ENCODE measurements at regions not wholly inside any gene's neighbourhood (a gene's known extent, or its start where the extent isn't known, plus 50 kb on each side); places are given as distances from the start of the nearest gene placed in this dataset.

GRCh38 chr2:176468457-176469113, 199.3 kb downstream of the MTX2 start:
- no peak for DNase-seq (ENCODE audit: low read depth)

- DNase-seq (ENCODE audit: low read depth): no peak
Measured at GRCh38 chr2:176470713-176471112, 201.5 kb downstream of the MTX2 start.

- DNase-seq (ENCODE audit: low read depth): no peak
Measured at GRCh38 chr2:176471949-176472348, 202.7 kb downstream of the MTX2 start.

GRCh38 chr2:176473177-176473576, 203.9 kb downstream of the MTX2 start:
- DNase-seq (ENCODE audit: low read depth): peak; percentile 9

- no peak for DNase-seq (ENCODE audit: low read depth)
Measured at GRCh38 chr2:176473851-176474250, 204.6 kb downstream of the MTX2 start.

- DNase-seq (ENCODE audit: low read depth): no peak
Measured at GRCh38 chr2:176477336-176477735, 208.1 kb downstream of the MTX2 start.

GRCh38 chr2:176479961-176480360, 210.7 kb downstream of the MTX2 start:
- DNase-seq (ENCODE audit: low read depth): no peak

GRCh38 chr2:176482107-176482506, 212.9 kb downstream of the MTX2 start:
- DNase-seq (ENCODE audit: low read depth): no peak

GRCh38 chr2:176483476-176483875, 214.2 kb downstream of the MTX2 start:
- no peak for DNase-seq (ENCODE audit: low read depth)

- no peak for DNase-seq (ENCODE audit: low read depth)
Measured at GRCh38 chr2:176483901-176484568, 214.8 kb downstream of the MTX2 start.

- DNase-seq (ENCODE audit: low read depth): no peak
Measured at GRCh38 chr2:176484838-176485237, 215.6 kb downstream of the MTX2 start.

GRCh38 chr2:176488431-176488830, 219.2 kb downstream of the MTX2 start:
- DNase-seq (ENCODE audit: low read depth): no peak

GRCh38 chr2:176490061-176490861, 221.0 kb downstream of the MTX2 start:
- DNase-seq (ENCODE audit: low read depth): no peak

GRCh38 chr2:176491172-176491904, 222.1 kb downstream of the MTX2 start:
- peak; percentile 97 for DNase-seq (ENCODE audit: low read depth)

- no peak for DNase-seq (ENCODE audit: low read depth)
Measured at GRCh38 chr2:176492583-176492982, 223.3 kb downstream of the MTX2 start.

GRCh38 chr2:176493226-176493825, 224.1 kb downstream of the MTX2 start:
- no peak for DNase-seq (ENCODE audit: low read depth)

GRCh38 chr2:176493909-176494308, 224.7 kb downstream of the MTX2 start:
- no peak for DNase-seq (ENCODE audit: low read depth)

- DNase-seq (ENCODE audit: low read depth): no peak
Measured at GRCh38 chr2:176494949-176495353, 225.7 kb downstream of the MTX2 start.

GRCh38 chr2:176495826-176496225, 226.6 kb downstream of the MTX2 start:
- DNase-seq (ENCODE audit: low read depth): no peak

GRCh38 chr2:176496761-176497160, 227.5 kb downstream of the MTX2 start:
- DNase-seq (ENCODE audit: low read depth): no peak

GRCh38 chr2:176500901-176501300, 231.7 kb downstream of the MTX2 start:
- DNase-seq (ENCODE audit: low read depth): peak; percentile 37

GRCh38 chr2:176501617-176502016, 232.4 kb downstream of the MTX2 start:
- DNase-seq (ENCODE audit: low read depth): no peak

All from fibroblast of gingiva (primary cell).